Thyroid gland (tissue), 4 donors: ENCODE measurements at regions not wholly inside any gene's neighbourhood (a gene's known extent, or its start where the extent isn't known, plus 50 kb on each side); places are given as distances from the start of the nearest gene placed in this dataset.

ENCODE experiments used
- POLR2A ChIP-seq, 2 donors: fragments of 450-650 bp; IDR thresholded peaks; one replicate each; pipeline ENCODE4 v1.6.1; 2017; ENCODE audit warnings: antibody characterized with exemption in 2 of 2, mild to moderate bottlenecking in 2 of 2, moderate library complexity in 1 of 2
- TF ChIP-seq, protein P1 (sequence below), 6 experiments: fragments of 200-600 bp in 3 of 6; fragments of 450-650 bp in 3 of 6; sonication (generic) in 3 of 6; IDR thresholded peaks; one replicate each; pipeline ENCODE4 v1.5.1; 2016 to 2019; ENCODE audit warnings: antibody characterized with exemption in 6 of 6, mild to moderate bottlenecking in 2 of 6, inconsistent platforms in 1 of 6, moderate library complexity in 1 of 6

DNA sequence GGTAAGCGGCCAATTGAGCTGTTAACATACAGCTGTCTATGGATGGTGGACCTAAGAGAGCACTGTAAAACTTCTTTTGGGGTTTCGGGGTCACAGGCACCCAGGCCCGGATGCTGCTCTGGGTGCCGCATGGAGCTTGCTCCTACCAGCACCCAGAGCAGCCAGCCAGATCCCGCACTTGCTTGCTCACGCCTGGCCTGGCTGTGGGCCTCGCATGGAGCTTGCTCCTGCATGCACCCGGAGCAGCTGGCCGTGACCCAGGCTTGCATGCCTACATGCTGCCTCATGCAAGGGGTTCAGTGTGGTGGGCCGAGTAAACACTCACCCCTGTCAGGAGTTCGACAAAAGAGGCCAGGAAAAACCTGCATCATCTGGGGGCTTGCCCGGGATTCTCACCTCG is 896.9 kb downstream of the SORCS1 start:
- no peak for TF ChIP-seq POLR2A (IDR thresholded peaks at IDR 0.05)
- TF ChIP-seq, protein P1, sequence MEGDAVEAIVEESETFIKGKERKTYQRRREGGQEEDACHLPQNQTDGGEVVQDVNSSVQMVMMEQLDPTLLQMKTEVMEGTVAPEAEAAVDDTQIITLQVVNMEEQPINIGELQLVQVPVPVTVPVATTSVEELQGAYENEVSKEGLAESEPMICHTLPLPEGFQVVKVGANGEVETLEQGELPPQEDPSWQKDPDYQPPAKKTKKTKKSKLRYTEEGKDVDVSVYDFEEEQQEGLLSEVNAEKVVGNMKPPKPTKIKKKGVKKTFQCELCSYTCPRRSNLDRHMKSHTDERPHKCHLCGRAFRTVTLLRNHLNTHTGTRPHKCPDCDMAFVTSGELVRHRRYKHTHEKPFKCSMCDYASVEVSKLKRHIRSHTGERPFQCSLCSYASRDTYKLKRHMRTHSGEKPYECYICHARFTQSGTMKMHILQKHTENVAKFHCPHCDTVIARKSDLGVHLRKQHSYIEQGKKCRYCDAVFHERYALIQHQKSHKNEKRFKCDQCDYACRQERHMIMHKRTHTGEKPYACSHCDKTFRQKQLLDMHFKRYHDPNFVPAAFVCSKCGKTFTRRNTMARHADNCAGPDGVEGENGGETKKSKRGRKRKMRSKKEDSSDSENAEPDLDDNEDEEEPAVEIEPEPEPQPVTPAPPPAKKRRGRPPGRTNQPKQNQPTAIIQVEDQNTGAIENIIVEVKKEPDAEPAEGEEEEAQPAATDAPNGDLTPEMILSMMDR (IDR thresholded peaks at IDR 0.05) = no peak
